Spleen (tissue), 11 donors: ENCODE measurements at regions not wholly inside any gene's neighbourhood (a gene's known extent, or its start where the extent isn't known, plus 50 kb on each side); places are given as distances from the start of the nearest gene placed in this dataset.

Experiments used
- DNase-seq: peaks from one replicate; pipeline ENCODE4 v3.0.0-alpha.2; 2020
- H3K27ac ChIP-seq, 8 donors: fragments of 200-600 bp; sonication (generic) in 7 of 8; 1 replicate in 4 of 8; 2 replicates in 4 of 8; pipeline versions ENCODE4 v1.5.0 to v1.8.0; 2016 to 2021; ENCODE audit warnings: inconsistent platforms in 4 of 8, mild to moderate bottlenecking in 4 of 8, moderate library complexity in 1 of 8
- H3K27me3 ChIP-seq, 7 donors: fragments of 200-600 bp; sonication (generic) in 6 of 7; replicated peaks in 1 of 7; 1 replicate in 4 of 7; 2 replicates in 3 of 7; pipeline versions ENCODE4 v1.5.0 to v1.8.0; 2016 to 2021; ENCODE audit warnings: inconsistent platforms in 3 of 7, mild to moderate bottlenecking in 1 of 7
- H3K36me3 ChIP-seq, 6 donors: fragments of 200-600 bp; sonication (generic) in 5 of 6; 1 replicate in 4 of 6; 2 replicates in 2 of 6; pipeline versions ENCODE4 v1.5.0 to v1.8.0; 2016 to 2021; ENCODE audit warnings: inconsistent platforms in 2 of 6
- H3K4me1 ChIP-seq, 6 donors: fragments of 200-600 bp; sonication (generic) in 5 of 6; 1 replicate in 3 of 6; 2 replicates in 3 of 6; pipeline versions ENCODE4 v1.5.0 to v1.8.0; 2016 to 2021; ENCODE audit warnings: inconsistent platforms in 3 of 6
- H3K4me3 ChIP-seq, 8 donors: fragments of 200-600 bp; sonication (generic) in 7 of 8; 1 replicate in 4 of 8; 2 replicates in 4 of 8; pipeline versions ENCODE4 v1.5.0 to v1.8.0; 2016 to 2021; ENCODE audit warnings: inconsistent platforms in 4 of 8, mild to moderate bottlenecking in 4 of 8, moderate library complexity in 2 of 8
- H3K9me3 ChIP-seq, 8 donors: fragments of 200-600 bp; sonication (generic) in 7 of 8; 1 replicate in 4 of 8; 2 replicates in 4 of 8; pipeline versions ENCODE4 v1.5.0 to v1.8.0; 2016 to 2021; ENCODE audit warnings: inconsistent platforms in 4 of 8
- CTCF ChIP-seq, 11 experiments: fragments of 200-600 bp in 7 of 11; fragments of 450-650 bp in 4 of 11; sonication (generic) in 4 of 11; IDR thresholded peaks in 8 of 11; conservative IDR thresholded peaks in 3 of 11; 1 replicate in 7 of 11; 2 replicates in 4 of 11; pipeline versions ENCODE4 v1.4.0 to v1.8.0; 2016 to 2021; ENCODE audit warnings: antibody characterized with exemption in 11 of 11, inconsistent platforms in 4 of 11, mild to moderate bottlenecking in 1 of 11
- POLR2A ChIP-seq, 3 donors: fragments of 450-650 bp; IDR thresholded peaks; one replicate each; pipeline ENCODE4 v1.5.1; 2017; ENCODE audit warnings: antibody characterized with exemption in 3 of 3, mild to moderate bottlenecking in 1 of 3
- POLR2AphosphoS5 ChIP-seq, 3 donors: sonication (generic); formaldehyde crosslinking; IDR thresholded peaks; one replicate each; pipeline ENCODE4 v1.5.1; 2017; ENCODE audit warnings: antibody characterized with exemption in 3 of 3
- WGBS, 5 donors: extraction: QIAGEN DNeasy Blood & Tissue Kit in 3 of 5; methylation state at CpG; one replicate each; pipeline versions ENCODE4 v1.1.5 to v1.1.7; 2013 to 2018; 5-methylcytosine and 5-hydroxymethylcytosine counted together
- intact Hi-C: fragments of 100-400 bp; cut with DNase I; formaldehyde crosslinking; loops from one replicate; pipeline ENCODE4 v1.15.0; 2023; ENCODE audit warnings: low total_unique reads
- donor health status: healthy with polysubstance abuse.
- donor health status: DM: no; HTN: no; CAD: no; lungs with moderate emphysema.
- donor health status: DM: no; HTN: no; CAD: no.
- donor health status: Bipolar disorder and iron deficiency.
- donor health status: healthy.
- donor health status: DM: no; HTN: no; CAD: no.
- donor health status: DM: yes; HTN: yes; CAD: no.

- no peak for TF ChIP-seq POLR2A (IDR thresholded peaks at IDR 0.05)
- TF ChIP-seq CTCF (IDR thresholded peaks at IDR 0.05 in 8 of 11, conservative IDR thresholded peaks at IDR 0.05 in 3 of 11) = no peak
- no peak for TF ChIP-seq POLR2AphosphoS5 (IDR thresholded peaks at IDR 0.05)
- no peaks in the 10 kb centered on the region for H3K36me3 ChIP-seq
- H3K4me1 ChIP-seq = no peaks in the 10 kb centered on the region
- H3K27ac ChIP-seq = no peak overlapping the region
- 93 to 98% (median 93%) methylated on average over 1 of the region's 1 CpG for WGBS, 5 donors
- no peak overlapping the region for H3K4me3 ChIP-seq
- intact Hi-C loops = no loop called here
- no peaks in the 10 kb centered on the region for H3K9me3 ChIP-seq
- no peaks in the 10 kb centered on the region for H3K27me3 ChIP-seq
- DNase-seq = no peak
Measured at GRCh38 chr18:66819235-66819634, 215.3 kb upstream of the CDH19 start.

GRCh38 chr18:66813138-66813537, 209.2 kb upstream of the CDH19 start:
- TF ChIP-seq POLR2A (IDR thresholded peaks at IDR 0.05) (no peak), CTCF (IDR thresholded peaks at IDR 0.05 in 8 of 11, conservative IDR thresholded peaks at IDR 0.05 in 3 of 11) (no peak), POLR2AphosphoS5 (IDR thresholded peaks at IDR 0.05) (no peak)
- no peaks in the 10 kb centered on the region for H3K4me1 ChIP-seq
- intact Hi-C loops = no loop called here

GRCh38 chr18:66795051-66795450, 191.2 kb upstream of the CDH19 start:
- H3K4me3 ChIP-seq = no peak overlapping the region
- WGBS, 5 donors = 53 to 71% (median 62%) methylated on average over 3 of the region's 3 CpGs
- no peaks in the 10 kb centered on the region for H3K4me1 ChIP-seq
- DNase-seq = no peak
- intact Hi-C loops = no loop called here
- no peak overlapping the region for H3K27ac ChIP-seq
- H3K9me3 ChIP-seq = no peaks in the 10 kb centered on the region
- no peaks in the 10 kb centered on the region for H3K36me3 ChIP-seq
- no peak for TF ChIP-seq POLR2A (IDR thresholded peaks at IDR 0.05)
- no peaks in the 10 kb centered on the region for H3K27me3 ChIP-seq

More at GRCh38 chr18:66813138-66813537, 209.2 kb upstream of the CDH19 start:
- no peak for DNase-seq
- Histone ChIP-seq H3K27ac (no peak overlapping the region), H3K4me3 (no peak overlapping the region), H3K9me3 (no peaks in the 10 kb centered on the region), H3K36me3 (no peaks in the 10 kb centered on the region), H3K27me3 (no peaks in the 10 kb centered on the region)

GRCh38 chr18:66792466-66792865, 188.6 kb upstream of the CDH19 start:
- H3K9me3 ChIP-seq = no peaks in the 10 kb centered on the region
- intact Hi-C loops = no loop called here
- WGBS, 5 donors = 58 to 76% (median 69%) methylated on average over 3 of the region's 3 CpGs
- H3K27ac ChIP-seq = no peak overlapping the region
- no peaks in the 10 kb centered on the region for H3K4me1 ChIP-seq
- no peak for DNase-seq
- H3K36me3 ChIP-seq = no peaks in the 10 kb centered on the region
- no peak for TF ChIP-seq CTCF (IDR thresholded peaks at IDR 0.05 in 8 of 11, conservative IDR thresholded peaks at IDR 0.05 in 3 of 11)
- TF ChIP-seq POLR2AphosphoS5 (IDR thresholded peaks at IDR 0.05) = no peak
- TF ChIP-seq POLR2A (IDR thresholded peaks at IDR 0.05) = no peak
- no peak overlapping the region for H3K4me3 ChIP-seq
- no peaks in the 10 kb centered on the region for H3K27me3 ChIP-seq

- Histone ChIP-seq H3K9me3 (no peaks in the 10 kb centered on the region), H3K36me3 (no peaks in the 10 kb centered on the region), H3K4me1 (no peaks in the 10 kb centered on the region), H3K4me3 (no peak overlapping the region), H3K27ac (no peak overlapping the region), H3K27me3 (no peaks in the 10 kb centered on the region)
- TF ChIP-seq CTCF (IDR thresholded peaks at IDR 0.05 in 8 of 11, conservative IDR thresholded peaks at IDR 0.05 in 3 of 11) (no peak), POLR2AphosphoS5 (IDR thresholded peaks at IDR 0.05) (no peak), POLR2A (IDR thresholded peaks at IDR 0.05) (no peak)
- 74 to 86% (median 83%) methylated on average over 2 of the region's 2 CpGs for WGBS, 5 donors
- no peak for DNase-seq
- intact Hi-C loops = no loop called here
Measured at GRCh38 chr18:66780609-66781008, 176.7 kb upstream of the CDH19 start.
